ENCODE measurements at regions not wholly inside any gene's neighbourhood (a gene's known extent, or its start where the extent isn't known, plus 50 kb on each side); places are given as distances from the start of the nearest gene placed in this dataset.

- H3K4me3 Mint-ChIP-seq (ENCODE audit: unreplicated experiment) = no peak overlapping the region
- no peaks in the 10 kb centered on the region for H3K36me3 ChIP-seq (ENCODE audit: control insufficient read depth, insufficient read depth, low read length)
- no TSS peak for BruUV-seq (replicated peaks)
- ChIA-PET CTCF (no interaction called here), POLR2A (no interaction called here)
- peaks cover 8% of the 10 kb centered on the region for H3K9me3 Mint-ChIP-seq (ENCODE audit: unreplicated experiment)
- DNase-seq = no peak
- no peaks in the 10 kb centered on the region for H3K36me3 Mint-ChIP-seq (ENCODE audit: insufficient read depth, unreplicated experiment)
- no peaks in the 10 kb centered on the region for H3K4me1 ChIP-seq
- H3K27me3 Mint-ChIP-seq (ENCODE audit: insufficient read depth, unreplicated experiment) = peaks cover 10% of the 10 kb centered on the region
- no peak overlapping the region for H3K27ac Mint-ChIP-seq (ENCODE audit: unreplicated experiment)
- no peak overlapping the region for H3K4me3 ChIP-seq (ENCODE audit: low read depth, low read length)
- intact Hi-C loops (cut with micrococcal nuclease; ENCODE audit: unreplicated experiment) = no loop called here
- no peaks in the 10 kb centered on the region for H3K9me3 ChIP-seq
- no peak for TF ChIP-seq CTCF (IDR thresholded peaks at IDR 0.05; ENCODE audit: insufficient read depth in 1 of 2, low read depth in 1 of 2, low read length in 1 of 2, severe bottlenecking in 1 of 2, unreplicated experiment in 1 of 2)
- H3K27me3 ChIP-seq (replicated peaks; ENCODE audit: control insufficient read depth, insufficient read depth, low read length) = no peaks in the 10 kb centered on the region
- no peaks in the 10 kb centered on the region for H3K4me1 Mint-ChIP-seq (ENCODE audit: low read depth, unreplicated experiment)
Measured at GRCh38 chr15:96867992-96868391, 537.5 kb downstream of the NR2F2 start.

- ChIA-PET POLR2A (no interaction called here), CTCF (no interaction called here)
- no peak overlapping the region for H3K27ac Mint-ChIP-seq (ENCODE audit: unreplicated experiment)
- Histone ChIP-seq H3K36me3 (ENCODE audit: control insufficient read depth, insufficient read depth, low read length) (no peaks in the 10 kb centered on the region), H3K4me1 (no peaks in the 10 kb centered on the region), H3K9me3 (no peaks in the 10 kb centered on the region), H3K27me3 (replicated peaks; ENCODE audit: control insufficient read depth, insufficient read depth, low read length) (no peaks in the 10 kb centered on the region), H3K4me3 (ENCODE audit: low read depth, low read length) (no peak overlapping the region)
- H3K4me3 Mint-ChIP-seq (ENCODE audit: unreplicated experiment) = no peak overlapping the region
- TF ChIP-seq CTCF (IDR thresholded peaks at IDR 0.05; ENCODE audit: insufficient read depth in 1 of 2, low read depth in 1 of 2, low read length in 1 of 2, severe bottlenecking in 1 of 2, unreplicated experiment in 1 of 2) = no peak
- no peak for DNase-seq
- H3K36me3 Mint-ChIP-seq (ENCODE audit: insufficient read depth, unreplicated experiment) = no peaks in the 10 kb centered on the region
- peaks cover 8% of the 10 kb centered on the region for H3K9me3 Mint-ChIP-seq (ENCODE audit: unreplicated experiment)
- no TSS peak for BruUV-seq (replicated peaks)
- no peaks in the 10 kb centered on the region for H3K4me1 Mint-ChIP-seq (ENCODE audit: low read depth, unreplicated experiment)
- peaks cover 7% of the 10 kb centered on the region for H3K27me3 Mint-ChIP-seq (ENCODE audit: insufficient read depth, unreplicated experiment)
- intact Hi-C loops (cut with micrococcal nuclease; ENCODE audit: unreplicated experiment) = no loop called here
Measured at GRCh38 chr15:96869122-96869521, 538.6 kb downstream of the NR2F2 start.

GRCh38 chr15:96869790-96870189 lies 539.3 kb downstream of the NR2F2 start:
- Histone ChIP-seq H3K27me3 (replicated peaks; ENCODE audit: control insufficient read depth, insufficient read depth, low read length) (no peaks in the 10 kb centered on the region), H3K4me1 (no peaks in the 10 kb centered on the region), H3K36me3 (ENCODE audit: control insufficient read depth, insufficient read depth, low read length) (no peaks in the 10 kb centered on the region), H3K9me3 (no peaks in the 10 kb centered on the region), H3K4me3 (ENCODE audit: low read depth, low read length) (no peak overlapping the region)
- TF ChIP-seq CTCF (IDR thresholded peaks at IDR 0.05; ENCODE audit: insufficient read depth in 1 of 2, low read depth in 1 of 2, low read length in 1 of 2, severe bottlenecking in 1 of 2, unreplicated experiment in 1 of 2) = no peak
- BruUV-seq (replicated peaks) = no TSS peak
- DNase-seq = no peak
- intact Hi-C loops (cut with micrococcal nuclease; ENCODE audit: unreplicated experiment) = no loop called here
- no peak overlapping the region for H3K27ac Mint-ChIP-seq (ENCODE audit: unreplicated experiment)
- H3K9me3 Mint-ChIP-seq (ENCODE audit: unreplicated experiment) = peaks cover 8% of the 10 kb centered on the region
- CTCF ChIA-PET = no interaction called here
- POLR2A ChIA-PET = no interaction called here
- no peak overlapping the region for H3K4me3 Mint-ChIP-seq (ENCODE audit: unreplicated experiment)
- H3K4me1 Mint-ChIP-seq (ENCODE audit: low read depth, unreplicated experiment) = no peaks in the 10 kb centered on the region
- no peaks in the 10 kb centered on the region for H3K36me3 Mint-ChIP-seq (ENCODE audit: insufficient read depth, unreplicated experiment)
- peaks cover 7% of the 10 kb centered on the region for H3K27me3 Mint-ChIP-seq (ENCODE audit: insufficient read depth, unreplicated experiment)
